GM12878 (cell line): ENCODE measurements at regions not wholly inside any gene's neighbourhood (a gene's known extent, or its start where the extent isn't known, plus 50 kb on each side); places are given as distances from the start of the nearest gene placed in this dataset.

ENCODE experiments used
- ATAC-seq: fragments of 200-7000 bp; cut with Tn5 transposase; 3 replicates; pipeline ENCODE4 v1.9.1; 2020; ENCODE audit warnings: mild to moderate bottlenecking, moderate library complexity
- BruUV-seq: library from RNA; stranded (reverse); fragments of 400-500 nt; replicated peaks from 2 replicates; lab custom pipeline; 2021; lab: Mats Ljungman, UMichigan
- CTCF ChIA-PET: fragments of 300-600 bp; sonication (Branson Sonifier 250); formaldehyde crosslinking; extraction: SDS; loops from one replicate; lab custom pipeline; 2021; ENCODE audit warnings: inconsistent platforms; lab: Yijun Ruan, JAX
- POLR2A ChIA-PET: fragments of 350-600 bp; formaldehyde crosslinking; extraction: SDS; loops from one replicate; lab custom pipeline; 2021; ENCODE audit warnings: inconsistent platforms; lab: Charles Lee
- RAD21 ChIA-PET: fragments of 300-600 bp; sonication (Branson Sonifier 250); formaldehyde crosslinking; loops from one replicate; lab custom pipeline; 2023; ENCODE audit warnings: antibody characterized with exemption; ENCODE audit not compliant: unreplicated experiment; lab: Charles Lee
- SMC1A ChIA-PET: fragments of 300-600 bp; sonication (Branson Sonifier 250); formaldehyde crosslinking; loops from one replicate; lab custom pipeline; 2023; ENCODE audit not compliant: unreplicated experiment, uncharacterized antibody; lab: Charles Lee
- DNase-seq: peaks from one replicate; pipeline ENCODE4 v3.0.0-alpha.2; 2011; ENCODE audit warnings: low read depth, low spot score
- FAIRE-seq: peaks from 3 replicates; lab custom pipeline; 2011; peaks lifted over from hg19 to GRCh38; lab: Jason Lieb, UNC
- H2AFZ ChIP-seq: 2 replicates; pipeline ENCODE4 v1.6.0; 2011; ENCODE audit warnings: low read depth, low read length, control low read depth; ENCODE audit not compliant: control insufficient read depth
- H3K27ac ChIP-seq: 2 replicates; pipeline ENCODE4 v1.5.1; 2011; ENCODE audit warnings: control low read depth; ENCODE audit not compliant: control insufficient read depth, insufficient read depth
- H3K27me3 ChIP-seq, 2 experiments: replicated peaks in 1 of 2; 2 replicates each; pipeline versions ENCODE4 v1.6.0 to v1.6.1; 2011; ENCODE audit warnings: low read length in 1 of 2; ENCODE audit not compliant: control insufficient read depth in 2 of 2, insufficient read depth in 2 of 2
- H3K36me3 ChIP-seq, 2 experiments: 2 replicates each; pipeline ENCODE4 v1.5.1; 2011; ENCODE audit warnings: low read length in 1 of 2; ENCODE audit not compliant: control insufficient read depth in 2 of 2, insufficient read depth in 2 of 2
- H3K4me1 ChIP-seq: 2 replicates; pipeline ENCODE4 v1.6.1; 2011; ENCODE audit warnings: mild to moderate bottlenecking, low read length, moderate library complexity, mixed read lengths; ENCODE audit not compliant: control insufficient read depth, insufficient read depth
- H3K4me2 ChIP-seq: 2 replicates; pipeline ENCODE4 v1.6.0; 2011; ENCODE audit warnings: control low read depth; ENCODE audit not compliant: control insufficient read depth, insufficient read depth
- H3K4me3 ChIP-seq: fragments of 200-600 bp; sonication (generic); 2 replicates; pipeline ENCODE4 v1.5.1; 2016
- H3K79me2 ChIP-seq: 2 replicates; pipeline ENCODE4 v1.6.0; 2011; ENCODE audit warnings: low read length; ENCODE audit not compliant: control insufficient read depth, insufficient read depth
- H3K9ac ChIP-seq: 2 replicates; pipeline ENCODE4 v1.8.0; 2011; ENCODE audit warnings: low read length, control low read depth, mixed read lengths; ENCODE audit not compliant: control insufficient read depth, insufficient read depth
- H3K9me3 ChIP-seq: replicated peaks from 3 replicates; pipeline ENCODE4 v1.5.1; 2011; ENCODE audit warnings: mild to moderate bottlenecking, low read length; ENCODE audit not compliant: control insufficient read depth, insufficient read depth
- H4K20me1 ChIP-seq: 2 replicates; pipeline ENCODE4 v1.6.0; 2011; ENCODE audit not compliant: control insufficient read depth, insufficient read depth
- BACH1 ChIP-seq: fragments of 450-650 bp; IDR thresholded peaks from 2 replicates; pipeline ENCODE4 v1.6.1; 2017; ENCODE audit warnings: mild to moderate bottlenecking, borderline replicate concordance
- BCL11A ChIP-seq: IDR thresholded peaks from 2 replicates; pipeline ENCODE4 v1.6.1; 2011; ENCODE audit warnings: low read depth, low read length
- CREB1 ChIP-seq: IDR thresholded peaks from 2 replicates; pipeline ENCODE4 v1.6.1; 2012; ENCODE audit warnings: low read depth, mild to moderate bottlenecking, inconsistent platforms
- EZH2 ChIP-seq: IDR thresholded peaks from 2 replicates; pipeline ENCODE4 v1.6.1; 2012; ENCODE audit warnings: low read depth, mild to moderate bottlenecking, control low read depth, inconsistent platforms, low read length, borderline replicate concordance; ENCODE audit not compliant: control insufficient read depth
- MXI1 ChIP-seq: fragments of 150-350 bp; IDR thresholded peaks from 2 replicates; pipeline ENCODE4 v1.6.1; 2011; ENCODE audit warnings: low read depth, mild to moderate bottlenecking, inconsistent platforms, low read length, improper control_type of control experiment
- RCOR1 ChIP-seq: conservative IDR thresholded peaks from 2 replicates; pipeline ENCODE4 v1.6.1; 2012; ENCODE audit warnings: low read depth, low read length, improper control_type of control experiment
- SIN3A ChIP-seq: IDR thresholded peaks from 2 replicates; pipeline ENCODE4 v1.6.1; 2012; ENCODE audit warnings: low read depth, low read length, improper control_type of control experiment
- SUPT20H ChIP-seq: IDR thresholded peaks from 2 replicates; pipeline ENCODE4 v1.6.1; 2011; ENCODE audit warnings: low read depth, mild to moderate bottlenecking, low read length, moderate library complexity, borderline replicate concordance; ENCODE audit not compliant: control insufficient read depth
- WGBS: methylation state at CpG from one replicate; pipeline ENCODE4 v1.1.6; 2016; ENCODE audit warnings: low lambda C conversion rate; ENCODE audit not compliant: insufficient replicate concordance, insufficient coverage; ENCODE audit errors: missing lambda C conversion rate; 5-methylcytosine and 5-hydroxymethylcytosine counted together
- in situ Hi-C: fragments of 300-500 bp; cut with MboI; formaldehyde crosslinking; loops from 9 replicates; pipeline ENCODE4 v1.14.3; 2018; ENCODE audit warnings: mixed read lengths
- intact Hi-C: fragments of 100-400 bp; cut with micrococcal nuclease; formaldehyde crosslinking; loops from one replicate; pipeline ENCODE4 v1.14.2; 2022; ENCODE audit not compliant: unreplicated experiment
- TF ChIP-seq, protein P1 (sequence below): fragments of 450-650 bp; IDR thresholded peaks from 2 replicates; pipeline ENCODE4 v1.6.1; 2017; ENCODE audit warnings: mild to moderate bottlenecking
- TF ChIP-seq, protein P2 (sequence below): fragments of 450-650 bp; formaldehyde crosslinking; IDR thresholded peaks from 2 replicates; pipeline ENCODE4 v1.4.0; 2022; ENCODE audit warnings: mild to moderate bottlenecking, moderate library complexity

DNA sequence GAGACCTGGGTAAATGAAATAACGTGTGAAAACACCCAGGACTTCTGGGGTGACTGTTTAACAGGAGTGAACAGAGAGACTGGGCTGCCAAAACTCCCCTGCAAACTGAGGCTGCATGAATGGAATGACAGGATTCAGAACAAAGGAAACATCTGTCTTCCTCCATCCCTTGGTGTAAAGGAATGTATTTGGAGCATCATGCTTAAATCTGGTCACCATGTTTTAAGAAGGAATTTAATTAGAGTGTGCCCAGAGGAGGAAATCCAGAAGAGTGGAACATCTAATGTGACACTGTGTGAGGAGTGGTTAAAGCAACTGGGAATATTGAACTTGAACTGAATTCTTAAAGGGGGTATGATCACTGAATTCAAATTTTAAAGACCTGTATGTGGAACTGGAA is 437.2 kb downstream of the LIG4 start:
- no TSS peak for BruUV-seq
- Histone ChIP-seq H2AFZ (no peak overlapping the region), H3K79me2 (no peaks in the 10 kb centered on the region), H3K9ac (no peak overlapping the region), H3K4me3 (no peak overlapping the region), H3K4me1 (no peaks in the 10 kb centered on the region), H3K36me3 (no peaks in the 10 kb centered on the region), H3K4me2 (no peak overlapping the region), H3K9me3 (no peaks in the 10 kb centered on the region), H3K27ac (no peak overlapping the region)
- RAD21 ChIA-PET: no interaction called here
- intact Hi-C loops (no loop called here), in situ Hi-C loops (no loop called here)
- FAIRE-seq (no peak), ATAC-seq (no peak)
- SMC1A ChIA-PET: no interaction called here
- 0% methylated on average over 1 of the region's 1 CpG for WGBS
- POLR2A ChIA-PET: no interaction called here
- no peak for TF ChIP-seq MXI1
- TF ChIP-seq BACH1: no peak
- TF ChIP-seq BCL11A: no peak
- TF ChIP-seq, all 136 proteins: peak for 0
- Histone ChIP-seq H3K27me3 (no peaks in the 10 kb centered on the region), H4K20me1 (no peaks in the 10 kb centered on the region)
- DNase-seq: no peak
- CTCF ChIA-PET: no interaction called here

GRCh38 chr13:107770541-107770940 is 444.8 kb downstream of the LIG4 start:
- ChIA-PET RAD21 (no interaction called here), SMC1A (interaction anchor here (0.6 kb wide), 1 partner anchor 107 kb away, joined by 3 read pairs; no protein-coding TSS in a partner anchor), CTCF (no interaction called here), POLR2A (no interaction called here)
- no peaks in the 10 kb centered on the region for H3K79me2 ChIP-seq
- no peak overlapping the region for H2AFZ ChIP-seq
- DNase-seq: no peak
- intact Hi-C loops: no loop called here
- H3K36me3 ChIP-seq: no peaks in the 10 kb centered on the region
- no peak overlapping the region for H3K4me2 ChIP-seq
- H3K27me3 ChIP-seq: no peaks in the 10 kb centered on the region
- in situ Hi-C loops: no loop called here
- no peak for ATAC-seq
- FAIRE-seq: no peak
- H4K20me1 ChIP-seq: no peaks in the 10 kb centered on the region
- TF ChIP-seq CREB1: no peak
- TF ChIP-seq SUPT20H: no peak
- TF ChIP-seq, protein P1, sequence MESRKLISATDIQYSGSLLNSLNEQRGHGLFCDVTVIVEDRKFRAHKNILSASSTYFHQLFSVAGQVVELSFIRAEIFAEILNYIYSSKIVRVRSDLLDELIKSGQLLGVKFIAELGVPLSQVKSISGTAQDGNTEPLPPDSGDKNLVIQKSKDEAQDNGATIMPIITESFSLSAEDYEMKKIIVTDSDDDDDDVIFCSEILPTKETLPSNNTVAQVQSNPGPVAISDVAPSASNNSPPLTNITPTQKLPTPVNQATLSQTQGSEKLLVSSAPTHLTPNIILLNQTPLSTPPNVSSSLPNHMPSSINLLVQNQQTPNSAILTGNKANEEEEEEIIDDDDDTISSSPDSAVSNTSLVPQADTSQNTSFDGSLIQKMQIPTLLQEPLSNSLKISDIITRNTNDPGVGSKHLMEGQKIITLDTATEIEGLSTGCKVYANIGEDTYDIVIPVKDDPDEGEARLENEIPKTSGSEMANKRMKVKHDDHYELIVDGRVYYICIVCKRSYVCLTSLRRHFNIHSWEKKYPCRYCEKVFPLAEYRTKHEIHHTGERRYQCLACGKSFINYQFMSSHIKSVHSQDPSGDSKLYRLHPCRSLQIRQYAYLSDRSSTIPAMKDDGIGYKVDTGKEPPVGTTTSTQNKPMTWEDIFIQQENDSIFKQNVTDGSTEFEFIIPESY: no peak
- TF ChIP-seq EZH2: no peak
- TF ChIP-seq, protein P2, sequence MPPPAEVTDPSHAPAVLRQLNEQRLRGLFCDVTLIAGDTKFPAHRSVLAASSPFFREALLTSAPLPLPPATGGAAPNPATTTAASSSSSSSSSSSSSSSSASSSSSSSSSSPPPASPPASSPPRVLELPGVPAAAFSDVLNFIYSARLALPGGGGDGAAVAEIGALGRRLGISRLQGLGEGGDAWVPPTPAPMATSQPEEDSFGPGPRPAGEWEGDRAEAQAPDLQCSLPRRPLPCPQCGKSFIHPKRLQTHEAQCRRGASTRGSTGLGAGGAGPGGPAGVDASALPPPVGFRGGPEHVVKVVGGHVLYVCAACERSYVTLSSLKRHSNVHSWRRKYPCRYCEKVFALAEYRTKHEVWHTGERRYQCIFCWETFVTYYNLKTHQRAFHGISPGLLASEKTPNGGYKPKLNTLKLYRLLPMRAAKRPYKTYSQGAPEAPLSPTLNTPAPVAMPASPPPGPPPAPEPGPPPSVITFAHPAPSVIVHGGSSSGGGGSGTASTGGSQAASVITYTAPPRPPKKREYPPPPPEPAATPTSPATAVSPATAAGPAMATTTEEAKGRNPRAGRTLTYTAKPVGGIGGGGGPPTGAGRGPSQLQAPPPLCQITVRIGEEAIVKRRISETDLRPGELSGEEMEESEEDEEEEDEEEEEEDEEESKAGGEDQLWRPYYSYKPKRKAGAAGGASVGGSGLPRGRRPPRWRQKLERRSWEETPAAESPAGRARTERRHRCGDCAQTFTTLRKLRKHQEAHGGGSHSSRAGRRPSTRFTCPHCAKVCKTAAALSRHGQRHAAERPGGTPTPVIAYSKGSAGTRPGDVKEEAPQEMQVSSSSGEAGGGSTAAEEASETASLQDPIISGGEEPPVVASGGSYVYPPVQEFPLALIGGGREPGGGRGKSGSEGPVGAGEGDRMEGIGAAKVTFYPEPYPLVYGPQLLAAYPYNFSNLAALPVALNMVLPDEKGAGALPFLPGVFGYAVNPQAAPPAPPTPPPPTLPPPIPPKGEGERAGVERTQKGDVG (CRISPR knock-in tag): no peak
- TF ChIP-seq RCOR1: no peak
- TF ChIP-seq SIN3A: no peak
- no peak overlapping the region for H3K9ac ChIP-seq
- BruUV-seq: no TSS peak
- H3K4me3 ChIP-seq: no peak overlapping the region
- H3K4me1 ChIP-seq: no peaks in the 10 kb centered on the region
- H3K9me3 ChIP-seq: no peaks in the 10 kb centered on the region
- H3K27ac ChIP-seq: no peak overlapping the region
